Endothelial cell of umbilical vein (primary cell): ENCODE measurements at regions not wholly inside any gene's neighbourhood (a gene's known extent, or its start where the extent isn't known, plus 50 kb on each side); places are given as distances from the start of the nearest gene placed in this dataset.

Experiments
- BruUV-seq: library from RNA; stranded (reverse); fragments of 400-500 nt; replicated peaks from 2 replicates; lab custom pipeline; 2021; lab: Mats Ljungman, UMichigan
- CTCF ChIA-PET: fragments of 300-600, 350-600 bp; sonication (Branson Sonifier 250); formaldehyde crosslinking; loops from one replicate; lab custom pipeline; 2021; ENCODE audit warnings: antibody characterized with exemption, inconsistent platforms; lab: Charles Lee
- POLR2A ChIA-PET: fragments of 300-600, 350-600 bp; sonication (Branson Sonifier 250); formaldehyde crosslinking; loops from one replicate; lab custom pipeline; 2021; ENCODE audit warnings: antibody characterized with exemption, inconsistent platforms; lab: Charles Lee
- DNase-seq: peaks from one replicate; pipeline ENCODE4 v3.0.0-alpha.2; 2011; ENCODE audit warnings: low read depth, low spot score
- FAIRE-seq: peaks from 2 replicates; lab custom pipeline; 2011; peaks lifted over from hg19 to GRCh38; lab: Jason Lieb, UNC
- H2AFZ ChIP-seq: 2 replicates; pipeline ENCODE4 v1.6.0; 2012; ENCODE audit warnings: low read depth, low read length, control low read depth, inconsistent platforms
- H3K27ac ChIP-seq: 2 replicates; pipeline ENCODE4 v1.5.1; 2011; ENCODE audit warnings: low read depth, mild to moderate bottlenecking, control low read depth, low read length, moderate library complexity; ENCODE audit not compliant: insufficient read depth
- H3K27me3 ChIP-seq, 2 experiments: 2 replicates each; pipeline versions ENCODE4 v1.6.0 to v1.6.1; 2011; ENCODE audit warnings: low read length in 2 of 2, mixed read lengths in 1 of 2; ENCODE audit not compliant: control insufficient read depth in 2 of 2, insufficient read depth in 2 of 2
- H3K36me3 ChIP-seq, 2 experiments: 2 replicates in 1 of 2; 3 replicates in 1 of 2; pipeline ENCODE4 v1.5.1; 2011; ENCODE audit warnings: low read length in 2 of 2, mild to moderate bottlenecking in 1 of 2, moderate library complexity in 1 of 2; ENCODE audit not compliant: control insufficient read depth in 2 of 2, insufficient read depth in 2 of 2; ENCODE audit errors: extremely low read depth in 1 of 2
- H3K4me1 ChIP-seq: 3 replicates; pipeline ENCODE4 v1.5.1; 2011; ENCODE audit warnings: mild to moderate bottlenecking, low read length; ENCODE audit not compliant: control insufficient read depth, insufficient read depth; ENCODE audit errors: extremely low read depth
- H3K4me2 ChIP-seq: 2 replicates; pipeline ENCODE4 v1.6.1; 2011; ENCODE audit warnings: low read length, control low read depth, mixed read lengths; ENCODE audit not compliant: insufficient read depth
- H3K4me3 ChIP-seq, 3 experiments: fragments of 200-600 bp in 1 of 3; sonication (generic), shearing (Covaris generic) in 1 of 3; replicated peaks in 1 of 3; 2 replicates each; pipeline ENCODE4 v1.5.1; 2011 to 2016; ENCODE audit warnings: control low read depth in 3 of 3, low read length in 3 of 3, mild to moderate bottlenecking in 2 of 3, inconsistent platforms in 1 of 3, low read depth in 1 of 3, moderate library complexity in 1 of 3; ENCODE audit not compliant: insufficient read depth in 1 of 3
- H3K79me2 ChIP-seq: 2 replicates; pipeline ENCODE4 v1.6.0; 2012; ENCODE audit warnings: low read length, inconsistent platforms; ENCODE audit not compliant: control insufficient read depth, insufficient read depth
- H3K9ac ChIP-seq: replicated peaks from 2 replicates; pipeline ENCODE3; 2011; ENCODE audit warnings: low read length, control low read depth; ENCODE audit not compliant: insufficient read depth; ENCODE audit errors: extremely low read depth
- H3K9me1 ChIP-seq: replicated peaks from 3 replicates; pipeline ENCODE4 v1.6.0; 2011; ENCODE audit warnings: mild to moderate bottlenecking, low read length; ENCODE audit not compliant: control insufficient read depth, insufficient read depth; ENCODE audit errors: extremely low read depth
- H3K9me3 ChIP-seq: replicated peaks from 2 replicates; pipeline ENCODE4 v1.5.1; 2012; ENCODE audit warnings: low read length, inconsistent platforms; ENCODE audit not compliant: control insufficient read depth, insufficient read depth
- H4K20me1 ChIP-seq: replicated peaks from 2 replicates; pipeline ENCODE3; 2011; ENCODE audit warnings: mild to moderate bottlenecking, low read length; ENCODE audit not compliant: control insufficient read depth, insufficient read depth; ENCODE audit errors: extremely low read depth
- EZH2 ChIP-seq: IDR thresholded peaks from 2 replicates; pipeline ENCODE4 v1.6.1; 2012; ENCODE audit warnings: borderline replicate concordance, low read depth, mild to moderate bottlenecking, moderate library complexity, low read length, inconsistent platforms; ENCODE audit not compliant: severe bottlenecking
- FOS ChIP-seq: IDR thresholded peaks from 2 replicates; pipeline ENCODE4 v1.6.1; 2011; ENCODE audit warnings: mild to moderate bottlenecking, low read length, moderate library complexity, borderline replicate concordance; ENCODE audit not compliant: insufficient read depth
- GATA2 ChIP-seq: IDR thresholded peaks from 2 replicates; pipeline ENCODE4 v1.7.0; 2011; ENCODE audit warnings: low read depth, mild to moderate bottlenecking, moderate library complexity, mixed read lengths, low read length; ENCODE audit not compliant: insufficient read length, insufficient read depth
- JUN ChIP-seq: IDR thresholded peaks from 2 replicates; pipeline ENCODE4 v1.6.1; 2011; ENCODE audit warnings: borderline replicate concordance, low read depth; ENCODE audit not compliant: insufficient read length, insufficient read depth
- MYC ChIP-seq: IDR thresholded peaks from one replicate; pipeline ENCODE4 v1.6.1; 2011; ENCODE audit warnings: mild to moderate bottlenecking, low read depth, low read length
- POLR2A ChIP-seq: IDR thresholded peaks from 2 replicates; pipeline ENCODE4 v1.6.1; 2012; ENCODE audit warnings: low read depth, mild to moderate bottlenecking, control low read depth, low read length
- POLR2AphosphoS5 ChIP-seq: IDR thresholded peaks from 2 replicates; pipeline ENCODE4 v1.6.1; 2012; ENCODE audit warnings: low read depth, mild to moderate bottlenecking, control low read depth, low read length, moderate library complexity; ENCODE audit not compliant: insufficient read depth
- dilution Hi-C: fragments of 300-500 bp; cut with MboI; formaldehyde crosslinking; loops from one replicate; pipeline ENCODE4 v1.15.0; 2019; ENCODE audit warnings: low sequenced_read_pairs; ENCODE audit not compliant: extremely low pct_ligation_motif_present
- intact Hi-C: fragments of 100-400 bp; cut with micrococcal nuclease; formaldehyde crosslinking; loops from one replicate; pipeline ENCODE4 v1.10.0; 2022
- TF ChIP-seq, protein P1 (sequence below): IDR thresholded peaks from 2 replicates; pipeline ENCODE4 v1.6.1; 2011; ENCODE audit not compliant: insufficient read depth, insufficient read length
- TF ChIP-seq, protein P2 (sequence below), 2 donors: IDR thresholded peaks; 1 replicate in 1 of 2; 2 replicates in 1 of 2; pipeline ENCODE4 v1.5.1; 2011; ENCODE audit warnings: low read length in 2 of 2, mild to moderate bottlenecking in 2 of 2, moderate library complexity in 2 of 2, control low read depth in 1 of 2, inconsistent platforms in 1 of 2, low read depth in 1 of 2; ENCODE audit not compliant: insufficient read depth in 1 of 2; ENCODE audit errors: extremely low read depth in 1 of 2

DNA sequence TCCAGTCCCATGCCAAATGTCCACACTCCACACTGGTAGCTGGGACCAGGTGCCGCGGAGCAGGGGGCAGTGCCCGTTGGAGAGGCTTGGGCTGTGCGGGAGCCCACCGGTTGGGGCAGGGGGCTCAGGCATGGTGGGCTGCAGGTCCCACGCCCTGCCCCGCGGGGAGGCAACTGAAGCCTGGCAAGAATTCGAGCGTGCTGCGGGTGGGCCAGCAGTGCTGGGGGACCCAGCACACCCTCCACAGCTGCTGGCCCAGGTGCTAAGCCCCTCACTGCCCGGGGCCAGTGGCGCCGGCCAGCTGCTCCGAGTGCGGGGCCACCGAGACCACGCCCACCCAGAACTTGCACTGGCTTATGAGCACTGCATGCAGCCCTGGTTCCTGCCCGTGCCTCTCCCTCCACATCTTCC lies 479.4 kb downstream of the ZNF385D start:
- intact Hi-C loops (loop anchor here (2.0 kb wide), 1 partner anchor 165 kb away; no protein-coding TSS in a partner anchor), dilution Hi-C loops (no loop called here)
- H3K9me1 ChIP-seq, result no peaks in the 10 kb centered on the region
- ChIA-PET CTCF (no interaction called here), POLR2A (no interaction called here)
- no peak overlapping the region for H3K27ac ChIP-seq
- no peak overlapping the region for H3K4me3 ChIP-seq
- no peak for FAIRE-seq
- no peaks in the 10 kb centered on the region for H3K9me3 ChIP-seq
- no TSS peak for BruUV-seq
- H3K4me1 ChIP-seq, result peaks cover 14% of the 10 kb centered on the region
- no peaks in the 10 kb centered on the region for H3K27me3 ChIP-seq
- no peak overlapping the region for H2AFZ ChIP-seq
- no peaks in the 10 kb centered on the region for H3K79me2 ChIP-seq
- DNase-seq, result no peak
- H3K4me2 ChIP-seq, result no peak overlapping the region
- H4K20me1 ChIP-seq, result no peaks in the 10 kb centered on the region
- no peaks in the 10 kb centered on the region for H3K36me3 ChIP-seq
- TF ChIP-seq POLR2AphosphoS5 (no peak), MYC (no peak), GATA2 (no peak), POLR2A (no peak), JUN (no peak), FOS (no peak), EZH2 (no peak)
- TF ChIP-seq, protein P1, sequence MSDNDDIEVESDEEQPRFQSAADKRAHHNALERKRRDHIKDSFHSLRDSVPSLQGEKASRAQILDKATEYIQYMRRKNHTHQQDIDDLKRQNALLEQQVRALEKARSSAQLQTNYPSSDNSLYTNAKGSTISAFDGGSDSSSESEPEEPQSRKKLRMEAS, result no peak
- TF ChIP-seq, protein P2, sequence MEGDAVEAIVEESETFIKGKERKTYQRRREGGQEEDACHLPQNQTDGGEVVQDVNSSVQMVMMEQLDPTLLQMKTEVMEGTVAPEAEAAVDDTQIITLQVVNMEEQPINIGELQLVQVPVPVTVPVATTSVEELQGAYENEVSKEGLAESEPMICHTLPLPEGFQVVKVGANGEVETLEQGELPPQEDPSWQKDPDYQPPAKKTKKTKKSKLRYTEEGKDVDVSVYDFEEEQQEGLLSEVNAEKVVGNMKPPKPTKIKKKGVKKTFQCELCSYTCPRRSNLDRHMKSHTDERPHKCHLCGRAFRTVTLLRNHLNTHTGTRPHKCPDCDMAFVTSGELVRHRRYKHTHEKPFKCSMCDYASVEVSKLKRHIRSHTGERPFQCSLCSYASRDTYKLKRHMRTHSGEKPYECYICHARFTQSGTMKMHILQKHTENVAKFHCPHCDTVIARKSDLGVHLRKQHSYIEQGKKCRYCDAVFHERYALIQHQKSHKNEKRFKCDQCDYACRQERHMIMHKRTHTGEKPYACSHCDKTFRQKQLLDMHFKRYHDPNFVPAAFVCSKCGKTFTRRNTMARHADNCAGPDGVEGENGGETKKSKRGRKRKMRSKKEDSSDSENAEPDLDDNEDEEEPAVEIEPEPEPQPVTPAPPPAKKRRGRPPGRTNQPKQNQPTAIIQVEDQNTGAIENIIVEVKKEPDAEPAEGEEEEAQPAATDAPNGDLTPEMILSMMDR (IDR thresholded peaks at IDR 0.05; ENCODE audit: extremely low read depth in 1 of 2, insufficient read depth in 1 of 2, low read depth in 1 of 2, low read length in 2 of 2), result no peak
- H3K9ac ChIP-seq, result no peak overlapping the region
